HepG2 (cell line): ENCODE measurements at regions not wholly inside any gene's neighbourhood (a gene's known extent, or its start where the extent isn't known, plus 50 kb on each side); places are given as distances from the start of the nearest gene placed in this dataset.

Source experiments
- ATAC-seq: fragments of 200-7000 bp; cut with Tn5 transposase; 3 replicates; pipeline ENCODE4 v1.9.1; 2020; ENCODE audit warnings: mild to moderate bottlenecking, moderate library complexity
- BruUV-seq: library from RNA; stranded (reverse); fragments of 400-500 nt; replicated peaks from 2 replicates; lab custom pipeline; 2021; lab: Mats Ljungman, UMichigan
- CTCF ChIA-PET: fragments of 300-600 bp; formaldehyde crosslinking; extraction: SDS; loops from one replicate; lab custom pipeline; 2021; ENCODE audit warnings: low total read pairs, inconsistent platforms, low intra/inter-chr PET ratio; lab: Yijun Ruan, JAX
- POLR2A ChIA-PET: fragments of 350-600 bp; sonication (Branson Sonifier 250); formaldehyde crosslinking; loops from one replicate; lab custom pipeline; 2020; ENCODE audit warnings: antibody characterized with exemption, inconsistent platforms; lab: Yijun Ruan, JAX
- DNase-seq: peaks from one replicate; pipeline ENCODE4 v3.0.0-alpha.2; 2015; ENCODE audit warnings: low spot score
- FAIRE-seq: peaks from 3 replicates; lab custom pipeline; 2011; peaks lifted over from hg19 to GRCh38; lab: Jason Lieb, UNC
- H2AFZ ChIP-seq: one replicate; pipeline ENCODE4 v1.6.1; 2011; ENCODE audit warnings: low read length, inconsistent platforms
- H3K27ac ChIP-seq: fragments of 300-600 bp; 3 replicates; pipeline ENCODE4 v1.8.0; 2011; ENCODE audit warnings: mixed run types, mild to moderate bottlenecking, mixed read lengths, low read length, inconsistent platforms; ENCODE audit not compliant: insufficient read depth; ENCODE audit errors: extremely low read length
- H3K27me3 ChIP-seq, 2 experiments: fragments of 200-600 bp in 1 of 2; 2 replicates in 1 of 2; 3 replicates in 1 of 2; pipeline versions ENCODE4 v1.6.0 to v1.8.0; 2011; ENCODE audit warnings: low read length in 2 of 2, mild to moderate bottlenecking in 2 of 2, moderate library complexity in 2 of 2, inconsistent platforms in 1 of 2; ENCODE audit not compliant: insufficient read depth in 2 of 2, control insufficient read depth in 1 of 2
- H3K36me3 ChIP-seq, 2 experiments: fragments of 200-600 bp in 1 of 2; replicated peaks in 1 of 2; 2 replicates in 1 of 2; 3 replicates in 1 of 2; pipeline versions ENCODE4 v1.5.1 to v1.8.0; 2011; ENCODE audit warnings: low read length in 2 of 2, inconsistent platforms in 1 of 2; ENCODE audit not compliant: insufficient read depth in 2 of 2, control insufficient read depth in 1 of 2
- H3K4me1 ChIP-seq: 2 replicates; pipeline ENCODE4 v1.5.1; 2012; ENCODE audit warnings: low read length, inconsistent platforms; ENCODE audit not compliant: insufficient read depth
- H3K4me2 ChIP-seq: 2 replicates; pipeline ENCODE4 v1.6.0; 2011; ENCODE audit warnings: low read depth, low read length, inconsistent platforms
- H3K4me3 ChIP-seq, 3 experiments: fragments of 200-600 bp in 1 of 3; sonication (generic), shearing (Covaris generic) in 1 of 3; replicated peaks in 1 of 3; 2 replicates each; pipeline ENCODE4 v1.5.1; 2011 to 2016; ENCODE audit warnings: low read length in 3 of 3, inconsistent platforms in 2 of 3, low read depth in 2 of 3, mild to moderate bottlenecking in 2 of 3, control low read depth in 1 of 3, mixed read lengths in 1 of 3; ENCODE audit not compliant: insufficient read depth in 1 of 3
- H3K79me2 ChIP-seq: one replicate; pipeline ENCODE4 v1.6.1; 2011; ENCODE audit warnings: low read length, inconsistent platforms; ENCODE audit not compliant: insufficient read depth
- H3K9ac ChIP-seq: 2 replicates; pipeline ENCODE4 v1.6.0; 2011; ENCODE audit warnings: mild to moderate bottlenecking, low read depth, low read length, inconsistent platforms; ENCODE audit not compliant: insufficient read depth
- H3K9me3 ChIP-seq: 2 replicates; pipeline ENCODE4 v1.5.1; 2012; ENCODE audit warnings: mild to moderate bottlenecking, low read length
- H4K20me1 ChIP-seq: 2 replicates; pipeline ENCODE4 v1.6.0; 2011; ENCODE audit warnings: inconsistent platforms, mild to moderate bottlenecking, low read length, moderate library complexity; ENCODE audit not compliant: insufficient read depth
- AGO1 ChIP-seq: fragments of 200-400 bp; formaldehyde crosslinking; IDR thresholded peaks from 2 replicates; pipeline ENCODE4 v1.6.1; 2017; ENCODE audit warnings: mild to moderate bottlenecking, low read depth, low read length, moderate library complexity; ENCODE audit not compliant: poor library complexity, severe bottlenecking
- DMTF1 ChIP-seq: sonication (generic); formaldehyde crosslinking; IDR thresholded peaks from 2 replicates; pipeline ENCODE4 v1.4.0; 2020; ENCODE audit warnings: mild to moderate bottlenecking, missing genetic modification reagents
- ELK4 ChIP-seq: sonication (generic); formaldehyde crosslinking; IDR thresholded peaks from 2 replicates; pipeline ENCODE4 v1.9.0; 2021; ENCODE audit warnings: missing genetic modification reagents, borderline replicate concordance
- PATZ1 ChIP-seq: sonication (generic); formaldehyde crosslinking; IDR thresholded peaks from 2 replicates; pipeline ENCODE4 v1.4.0; 2020; ENCODE audit warnings: missing genetic modification reagents
- PBX2 ChIP-seq: IDR thresholded peaks from 2 replicates; pipeline ENCODE4 v1.6.1; 2016; ENCODE audit warnings: control low read depth
- TMF1 ChIP-seq: sonication (generic); formaldehyde crosslinking; IDR thresholded peaks from 2 replicates; pipeline ENCODE4 v1.8.1; 2022; ENCODE audit warnings: low read depth, missing genetic modification reagents
- TRIM24 ChIP-seq: sonication (generic); formaldehyde crosslinking; IDR thresholded peaks from 2 replicates; pipeline ENCODE4 v1.8.0; 2022; ENCODE audit warnings: mild to moderate bottlenecking, missing genetic modification reagents
- ZBTB21 ChIP-seq: sonication (generic); formaldehyde crosslinking; IDR thresholded peaks from 2 replicates; pipeline ENCODE4 v1.4.0; 2020; ENCODE audit warnings: missing genetic modification reagents
- ZNF362 ChIP-seq: sonication (generic); formaldehyde crosslinking; IDR thresholded peaks from 2 replicates; pipeline ENCODE4 v1.4.0; 2020; ENCODE audit warnings: missing genetic modification reagents, mild to moderate bottlenecking, borderline replicate concordance
- ZNF549 ChIP-seq: sonication (generic); formaldehyde crosslinking; IDR thresholded peaks from 2 replicates; pipeline ENCODE4 v1.5.0; 2020; ENCODE audit warnings: missing genetic modification reagents
- ZNF563 ChIP-seq: sonication (generic); formaldehyde crosslinking; IDR thresholded peaks from 2 replicates; pipeline ENCODE4 v1.8.0; 2022; ENCODE audit warnings: mild to moderate bottlenecking, moderate library complexity, missing genetic modification reagents
- ZNF629 ChIP-seq: sonication (generic); formaldehyde crosslinking; conservative IDR thresholded peaks from 2 replicates; pipeline ENCODE4 v1.5.0; 2020; ENCODE audit warnings: missing genetic modification reagents
- ZNF704 ChIP-seq: sonication (generic); formaldehyde crosslinking; IDR thresholded peaks from 2 replicates; pipeline ENCODE4 v1.8.1; 2023; ENCODE audit warnings: mild to moderate bottlenecking, inconsistent platforms, moderate library complexity, missing genetic modification reagents, borderline replicate concordance
- ZNF850 ChIP-seq: sonication (generic); formaldehyde crosslinking; conservative IDR thresholded peaks from 2 replicates; pipeline ENCODE4 v1.9.0; 2021; ENCODE audit warnings: mild to moderate bottlenecking, missing genetic modification reagents
- ZSCAN30 ChIP-seq: sonication (generic); formaldehyde crosslinking; IDR thresholded peaks from 2 replicates; pipeline ENCODE4 v1.5.0; 2020; ENCODE audit warnings: mild to moderate bottlenecking, missing genetic modification reagents
- ZSCAN9 ChIP-seq: IDR thresholded peaks from 2 replicates; pipeline ENCODE4 v1.6.1; 2016; ENCODE audit warnings: borderline replicate concordance
- WGBS: methylation state at CpG from one replicate; pipeline ENCODE4 v1.1.6; 2017; ENCODE audit warnings: low lambda C conversion rate; 5-methylcytosine and 5-hydroxymethylcytosine counted together
- in situ Hi-C: cut with HindIII; loops from 2 replicates; pipeline ENCODE4 v1.10.0; 2017; ENCODE audit warnings: low pct_unique_long_range_greater_than_20kb; ENCODE audit not compliant: extremely low pct_ligation_motif_present
- intact Hi-C: fragments of 100-400 bp; cut with micrococcal nuclease; formaldehyde crosslinking; loops from one replicate; pipeline ENCODE4 v1.10.0; 2022; ENCODE audit not compliant: unreplicated experiment

GRCh38 chr12:127785540-127785939, 481.4 kb upstream of the TMEM132C start:
- no TSS peak for BruUV-seq
- Histone ChIP-seq H4K20me1 (no peaks in the 10 kb centered on the region), H3K27ac (no peak overlapping the region), H3K4me2 (no peak overlapping the region)
- DNase-seq, result no peak
- no peak for TF ChIP-seq ZNF704 (CRISPR knock-in tag)
- no peak for TF ChIP-seq ZSCAN9 (CRISPR knock-in tag)
- TF ChIP-seq PBX2 (CRISPR knock-in tag), result no peak
- no peak for TF ChIP-seq ZNF629 (CRISPR knock-in tag)
- TF ChIP-seq ZBTB21 (CRISPR knock-in tag), result no peak
- TF ChIP-seq ZSCAN30, result no peak
- no peak for TF ChIP-seq TRIM24 (CRISPR knock-in tag)
- TF ChIP-seq ZNF850, result no peak
- TF ChIP-seq ZNF549 (CRISPR knock-in tag), result no peak
- TF ChIP-seq PATZ1 (CRISPR knock-in tag), result no peak
- TF ChIP-seq ZNF362 (CRISPR knock-in tag), result no peak
- TF ChIP-seq ELK4 (CRISPR knock-in tag), result no peak
- TF ChIP-seq ZNF563 (CRISPR knock-in tag), result no peak
- no peak for TF ChIP-seq DMTF1 (CRISPR knock-in tag)
- TF ChIP-seq AGO1, result no peak
- TF ChIP-seq TMF1 (CRISPR knock-in tag), result no peak
- TF ChIP-seq, all 625 proteins: peak for 0
- H3K36me3 ChIP-seq, result no peaks in the 10 kb centered on the region
- no peaks in the 10 kb centered on the region; a peak in 1 of 5 replicates for H3K27me3 ChIP-seq
- 5% methylated on average over 2 of the region's 5 CpGs for WGBS
- H2AFZ ChIP-seq, result no peak overlapping the region
- FAIRE-seq, result no peak
- H3K9ac ChIP-seq, result no peak overlapping the region
- no peaks in the 10 kb centered on the region for H3K4me1 ChIP-seq
- in situ Hi-C loops (no loop called here), intact Hi-C loops (no loop called here)
- POLR2A ChIA-PET, result no interaction called here
- no peak overlapping the region for H3K4me3 ChIP-seq
- CTCF ChIA-PET, result no interaction called here
- H3K79me2 ChIP-seq, result no peaks in the 10 kb centered on the region
- no peak for ATAC-seq
- no peaks in the 10 kb centered on the region for H3K9me3 ChIP-seq
